H1 (cell line): ENCODE measurements at regions not wholly inside any gene's neighbourhood (a gene's known extent, or its start where the extent isn't known, plus 50 kb on each side); places are given as distances from the start of the nearest gene placed in this dataset.

Experiments
- CTCF ChIA-PET: fragments of 300-600 bp; sonication (Branson Sonifier 250); formaldehyde crosslinking; loops from one replicate; lab custom pipeline; 2021; ENCODE audit not compliant: partially characterized antibody; lab: Charles Lee
- POLR2A ChIA-PET: fragments of 300-600 bp; sonication (Branson Sonifier 250); formaldehyde crosslinking; loops from one replicate; lab custom pipeline; 2021; ENCODE audit warnings: inconsistent platforms; ENCODE audit not compliant: partially characterized antibody; lab: Charles Lee
- DNase-seq, 2 experiments: peaks; one replicate each; pipeline versions ENCODE4 v3.0.0 to v3.0.0-alpha.2; 2010 to 2022; ENCODE audit warnings: low spot score in 2 of 2, low read depth in 1 of 2, mixed read lengths in 1 of 2
- FAIRE-seq: peaks from 2 replicates; lab custom pipeline; 2011; peaks lifted over from hg19 to GRCh38; lab: Jason Lieb, UNC
- H2AFZ ChIP-seq: 2 replicates; pipeline ENCODE4 v1.8.1; 2012; ENCODE audit warnings: low read length, inconsistent platforms
- H2AK5ac ChIP-seq: 2 replicates; pipeline ENCODE4 v1.6.1; 2013; ENCODE audit warnings: low read depth, low read length
- H2BK120ac ChIP-seq: replicated peaks from 2 replicates; pipeline ENCODE3; 2013; ENCODE audit warnings: low read depth, low read length, inconsistent platforms
- H2BK12ac ChIP-seq: 2 replicates; pipeline ENCODE4 v1.6.1; 2013; ENCODE audit warnings: low read depth, low read length
- H2BK15ac ChIP-seq: 2 replicates; pipeline ENCODE4 v1.6.1; 2013; ENCODE audit warnings: low read length
- H2BK20ac ChIP-seq: 2 replicates; pipeline ENCODE4 v1.6.1; 2013; ENCODE audit warnings: low read length
- H2BK5ac ChIP-seq: 2 replicates; pipeline ENCODE4 v1.6.1; 2013; ENCODE audit warnings: low read depth, low read length
- H3K14ac ChIP-seq: 2 replicates; pipeline ENCODE4 v1.6.1; 2013; ENCODE audit warnings: inconsistent platforms; ENCODE audit not compliant: insufficient read length
- H3K18ac ChIP-seq: 2 replicates; pipeline ENCODE4 v1.6.1; 2013; ENCODE audit warnings: low read length; ENCODE audit errors: extremely low read depth
- H3K23ac ChIP-seq: 2 replicates; pipeline ENCODE4 v1.6.1; 2013; ENCODE audit warnings: inconsistent platforms; ENCODE audit not compliant: insufficient read length
- H3K23me2 ChIP-seq: 2 replicates; pipeline ENCODE4 v1.6.1; 2013; ENCODE audit warnings: low read depth, low read length
- H3K27ac ChIP-seq: 2 replicates; pipeline ENCODE4 v1.6.1; 2011; ENCODE audit warnings: low read depth, low read length, inconsistent platforms
- H3K27me3 ChIP-seq, 4 experiments: replicated peaks in 1 of 4; 1 replicate in 1 of 4; 2 replicates in 3 of 4; pipeline versions ENCODE4 v1.6.1 to v1.8.1; 2011 to 2013; ENCODE audit warnings: low read length in 3 of 4, mild to moderate bottlenecking in 3 of 4, inconsistent platforms in 2 of 4, mixed read lengths in 2 of 4, moderate library complexity in 1 of 4; ENCODE audit not compliant: control insufficient read depth in 3 of 4, insufficient read depth in 3 of 4; ENCODE audit errors: extremely low read depth in 1 of 4
- H3K36me3 ChIP-seq, 4 experiments: 2 replicates each; pipeline versions ENCODE4 v1.6.1 to v1.8.1; 2011 to 2013; ENCODE audit warnings: mild to moderate bottlenecking in 4 of 4, low read length in 3 of 4, moderate library complexity in 2 of 4, control low read depth in 1 of 4, inconsistent platforms in 1 of 4; ENCODE audit not compliant: insufficient read depth in 4 of 4, control insufficient read depth in 2 of 4
- H3K4ac ChIP-seq: replicated peaks from 2 replicates; pipeline ENCODE3; 2013; ENCODE audit warnings: low read length, low read depth, mixed read lengths, inconsistent platforms; ENCODE audit not compliant: insufficient read length
- H3K4me1 ChIP-seq, 4 experiments: replicated peaks in 1 of 4; 1 replicate in 1 of 4; 2 replicates in 3 of 4; pipeline versions ENCODE4 v1.6.1 to v1.8.1; 2011 to 2013; ENCODE audit warnings: low read length in 3 of 4, inconsistent platforms in 2 of 4, mixed read lengths in 1 of 4; ENCODE audit not compliant: insufficient read depth in 4 of 4, control insufficient read depth in 3 of 4
- H3K4me2 ChIP-seq, 2 experiments: 2 replicates each; pipeline versions ENCODE4 v1.6.1 to v1.8.1; 2011 to 2013; ENCODE audit warnings: low read depth in 2 of 2, low read length in 2 of 2, control low read depth in 1 of 2, inconsistent platforms in 1 of 2, mild to moderate bottlenecking in 1 of 2; ENCODE audit not compliant: insufficient read depth in 1 of 2
- H3K4me3 ChIP-seq, 4 experiments: fragments of 200-600, 300-600 bp in 1 of 4; sonication (generic), shearing (Covaris generic), sonication (Bioruptor Twin) in 1 of 4; 2 replicates each; pipeline versions ENCODE4 v1.5.1 to v1.8.1; 2011 to 2016; ENCODE audit warnings: low read length in 4 of 4, low read depth in 3 of 4, control low read depth in 2 of 4, inconsistent platforms in 2 of 4, mild to moderate bottlenecking in 2 of 4, mixed read lengths in 1 of 4, moderate library complexity in 1 of 4; ENCODE audit not compliant: insufficient read depth in 2 of 4; ENCODE audit errors: extremely low read depth in 1 of 4
- H3K56ac ChIP-seq: replicated peaks from 2 replicates; pipeline ENCODE3; 2013; ENCODE audit warnings: low read depth, mild to moderate bottlenecking, mixed read lengths, low read length, inconsistent platforms; ENCODE audit not compliant: insufficient read length
- H3K79me1 ChIP-seq: 2 replicates; pipeline ENCODE4 v1.6.1; 2013; ENCODE audit warnings: low read depth, low read length, control low read depth
- H3K79me2 ChIP-seq, 2 experiments: 2 replicates each; pipeline versions ENCODE4 v1.6.1 to v1.8.1; 2012 to 2013; ENCODE audit warnings: low read length in 2 of 2, mild to moderate bottlenecking in 2 of 2, inconsistent platforms in 1 of 2; ENCODE audit not compliant: insufficient read depth in 2 of 2, control insufficient read depth in 1 of 2
- H3K9ac ChIP-seq, 4 experiments: replicated peaks in 1 of 4; 1 replicate in 1 of 4; 2 replicates in 3 of 4; pipeline versions ENCODE4 v1.6.1 to v1.8.1; 2011 to 2013; ENCODE audit warnings: low read depth in 3 of 4, low read length in 3 of 4, control low read depth in 2 of 4, mild to moderate bottlenecking in 2 of 4, moderate library complexity in 2 of 4, inconsistent platforms in 1 of 4; ENCODE audit errors: extremely low read depth in 1 of 4
- H3K9me3 ChIP-seq, 2 experiments: 2 replicates each; pipeline versions ENCODE4 v1.6.1 to v1.8.1; 2012 to 2013; ENCODE audit warnings: mild to moderate bottlenecking in 2 of 2, moderate library complexity in 2 of 2, control low read depth in 1 of 2, inconsistent platforms in 1 of 2, low read depth in 1 of 2, low read length in 1 of 2, mixed read lengths in 1 of 2; ENCODE audit not compliant: insufficient read depth in 2 of 2
- H4K20me1 ChIP-seq, 2 experiments: replicated peaks in 1 of 2; 2 replicates each; pipeline versions ENCODE3 to v1.8.1; 2011 to 2013; ENCODE audit warnings: inconsistent platforms in 2 of 2, low read length in 2 of 2, mild to moderate bottlenecking in 1 of 2; ENCODE audit not compliant: insufficient read depth in 2 of 2, control insufficient read depth in 1 of 2
- H4K5ac ChIP-seq: 2 replicates; pipeline ENCODE4 v1.6.1; 2013; ENCODE audit warnings: low read length, low read depth, mixed read lengths, inconsistent platforms; ENCODE audit not compliant: insufficient read length
- H4K8ac ChIP-seq: 2 replicates; pipeline ENCODE4 v1.8.0; 2013; ENCODE audit warnings: mild to moderate bottlenecking, moderate library complexity, low read length, inconsistent platforms; ENCODE audit not compliant: insufficient read depth; ENCODE audit errors: extremely low read depth
- H4K91ac ChIP-seq: replicated peaks from 2 replicates; pipeline ENCODE3; 2013; ENCODE audit warnings: low read length, mixed read lengths, inconsistent platforms; ENCODE audit not compliant: insufficient read length
- CHD1 ChIP-seq: IDR thresholded peaks from 2 replicates; pipeline ENCODE4 v1.6.1; 2012; ENCODE audit warnings: low read depth, low read length, improper control_type of control experiment
- CREB1 ChIP-seq: IDR thresholded peaks from 2 replicates; pipeline ENCODE4 v1.6.1; 2012; ENCODE audit warnings: inconsistent platforms
- CTBP2 ChIP-seq: IDR thresholded peaks from 2 replicates; pipeline ENCODE4 v1.7.0; 2011; ENCODE audit warnings: borderline replicate concordance, mild to moderate bottlenecking, moderate library complexity, mixed read lengths, low read length; ENCODE audit not compliant: insufficient read depth, insufficient read length
- CTCF ChIP-seq, 3 experiments: IDR thresholded peaks; 1 replicate in 2 of 3; 2 replicates in 1 of 3; pipeline versions ENCODE4 v1.5.1 to v1.6.1; 2011; ENCODE audit warnings: low read length in 3 of 3, mild to moderate bottlenecking in 3 of 3, inconsistent platforms in 2 of 3, low read depth in 1 of 3, moderate library complexity in 1 of 3; ENCODE audit not compliant: insufficient read depth in 1 of 3; ENCODE audit errors: control extremely low read depth in 1 of 3
- KDM1A ChIP-seq: fragments of 200-600, 300-600 bp; sonication (generic); IDR thresholded peaks from 2 replicates; pipeline ENCODE4 v1.7.1; 2016; ENCODE audit warnings: mild to moderate bottlenecking, low read length, borderline replicate concordance
- NRF1 ChIP-seq: IDR thresholded peaks from 2 replicates; pipeline ENCODE4 v1.6.1; 2011; ENCODE audit warnings: mild to moderate bottlenecking, low read depth, low read length, improper control_type of control experiment
- PHF8 ChIP-seq: fragments of 200-600 bp; sonication (generic); conservative IDR thresholded peaks from 2 replicates; pipeline ENCODE4 v1.7.1; 2012; ENCODE audit warnings: low read depth, mild to moderate bottlenecking, inconsistent platforms, low read length, moderate library complexity
- POLR2AphosphoS5 ChIP-seq: IDR thresholded peaks from 2 replicates; pipeline ENCODE4 v1.6.1; 2011; ENCODE audit warnings: low read depth, low read length
- SIX5 ChIP-seq: IDR thresholded peaks from 2 replicates; pipeline ENCODE4 v1.6.1; 2011; ENCODE audit warnings: mild to moderate bottlenecking, low read depth, low read length
- SUZ12 ChIP-seq: fragments of 200-600 bp; sonication (generic); IDR thresholded peaks from 2 replicates; pipeline ENCODE4 v1.6.1; 2012; ENCODE audit warnings: mild to moderate bottlenecking, inconsistent platforms, low read length, moderate library complexity, mixed read lengths
- TAF1 ChIP-seq: IDR thresholded peaks from 2 replicates; pipeline ENCODE4 v1.6.1; 2011; ENCODE audit warnings: mild to moderate bottlenecking, low read depth, low read length
- TAF7 ChIP-seq: optimal IDR thresholded peaks from 2 replicates; pipeline ENCODE3; 2011; ENCODE audit warnings: low read depth, mild to moderate bottlenecking, inconsistent platforms, low read length, moderate library complexity, borderline replicate concordance
- WGBS, 2 experiments: shearing (Covaris generic) in 1 of 2; methylation state at CpG; one replicate each; pipeline versions ENCODE4 v1.1.6 to v1.1.7; 2013 to 2015; ENCODE audit warnings: low lambda C conversion rate in 2 of 2, mixed read lengths in 2 of 2, inconsistent platforms in 1 of 2, low coverage in 1 of 2, missing lambda C conversion rate in 1 of 2; ENCODE audit not compliant: insufficient replicate concordance in 2 of 2, insufficient coverage in 1 of 2, insufficient read length in 1 of 2; ENCODE audit errors: extremely low coverage in 1 of 2, missing lambda C conversion rate in 1 of 2; 5-methylcytosine and 5-hydroxymethylcytosine counted together

- Histone ChIP-seq H4K91ac (no peak overlapping the region), H3K4me1 (peaks cover 0 to 3% (median 0%) of the 10 kb centered on the region in 4 experiments; a peak in 1 of 7 replicates), H3K14ac (no peak overlapping the region), H3K23me2 (no peaks in the 10 kb centered on the region), H3K9ac (no peak overlapping the region), H3K23ac (no peak overlapping the region), H3K27ac (no peak overlapping the region), H2BK12ac (no peak overlapping the region), H4K5ac (no peak overlapping the region), H3K27me3 (no peaks in the 10 kb centered on the region), H3K79me1 (no peaks in the 10 kb centered on the region), H3K4me3 (no peak overlapping the region), H3K9me3 (no peaks in the 10 kb centered on the region), H3K4me2 (no peak overlapping the region), H2BK120ac (no peak overlapping the region), H3K79me2 (no peaks in the 10 kb centered on the region), H2BK15ac (no peak overlapping the region), H2AK5ac (no peak overlapping the region), H3K56ac (no peak overlapping the region), H2BK20ac (no peak overlapping the region), H3K36me3 (no peaks in the 10 kb centered on the region), H3K18ac (no peak overlapping the region), H2AFZ (no peak overlapping the region), H4K20me1 (no peaks in the 10 kb centered on the region), H2BK5ac (no peak overlapping the region), H4K8ac (no peak overlapping the region), H3K4ac (no peak overlapping the region)
- ChIA-PET POLR2A (no interaction called here), CTCF (interaction anchor here (1.6 kb wide), 1 partner anchor 26 kb away, joined by 5 read pairs; no protein-coding TSS in a partner anchor)
- 93% methylated on average over 1 of the region's 1 CpG; no CpG with 5 or more reads in 1 of the 2 experiments for WGBS, 2 experiments
- no peak for TF ChIP-seq CREB1
- TF ChIP-seq CTCF (IDR thresholded peaks at IDR 0.05; ENCODE audit: control extremely low read depth in 1 of 3, insufficient read depth in 1 of 3, low read depth in 1 of 3, low read length in 3 of 3) = no peak
- TF ChIP-seq CHD1 = no peak
- TF ChIP-seq TAF7 = no peak
- no peak for TF ChIP-seq TAF1
- no peak for TF ChIP-seq PHF8
- no peak for TF ChIP-seq SIX5
- no peak for TF ChIP-seq SUZ12
- TF ChIP-seq KDM1A = no peak
- TF ChIP-seq NRF1 = no peak
- TF ChIP-seq CTBP2 = no peak
- no peak for TF ChIP-seq POLR2AphosphoS5
- DNase-seq (no peak), FAIRE-seq (no peak)
These were observed 96.7 kb upstream of the KLHL25 start for GRCh38 chr15:85891470-85891869.
